Loucy (cell line): ENCODE measurements at regions not wholly inside any gene's neighbourhood (a gene's known extent, or its start where the extent isn't known, plus 50 kb on each side); places are given as distances from the start of the nearest gene placed in this dataset.
"Not testable (repeated sequence)": the region's sequence is repeated elsewhere in the genome, so short reads cannot be mapped to it uniquely, and the experiment has no call there.

ENCODE experiments used
- H2AFZ ChIP-seq: fragments of 200-600 bp; sonication (generic); 2 replicates; pipeline ENCODE4 v1.6.0; 2016; ENCODE audit warnings: antibody characterized with exemption, mild to moderate bottlenecking, low read length, moderate library complexity
- H3F3A ChIP-seq: fragments of 200-600 bp; 2 replicates; pipeline ENCODE4 v1.6.0; 2016; ENCODE audit warnings: antibody characterized with exemption, low read depth, mild to moderate bottlenecking
- H3K27me3 ChIP-seq: fragments of 200-600 bp; sonication (generic); 2 replicates; pipeline ENCODE4 v1.6.1; 2014; ENCODE audit warnings: low read length, mild to moderate bottlenecking; ENCODE audit not compliant: insufficient read depth, poor library complexity, severe bottlenecking
- H3K36me3 ChIP-seq: fragments of 200-600 bp; sonication (generic); 2 replicates; pipeline ENCODE4 v1.6.1; 2016; ENCODE audit warnings: low read length; ENCODE audit not compliant: insufficient read depth
- H3K4me1 ChIP-seq: fragments of 200-600 bp; sonication (generic); 2 replicates; pipeline ENCODE4 v1.5.1; 2014; ENCODE audit warnings: low read length, mild to moderate bottlenecking; ENCODE audit not compliant: insufficient read depth, poor library complexity, severe bottlenecking
- H3K4me2 ChIP-seq: fragments of 200-600 bp; sonication (generic); 2 replicates; pipeline ENCODE4 v1.6.0; 2014; ENCODE audit warnings: antibody characterized with exemption, low read length, low read depth, mild to moderate bottlenecking; ENCODE audit not compliant: poor library complexity, severe bottlenecking
- H3K4me3 ChIP-seq: fragments of 200-600 bp; sonication (generic); 2 replicates; pipeline ENCODE4 v1.5.1; 2014; ENCODE audit warnings: low read length, mild to moderate bottlenecking, mixed read lengths; ENCODE audit not compliant: poor library complexity, severe bottlenecking
- H3K79me2 ChIP-seq: fragments of 200-600 bp; sonication (generic); 2 replicates; pipeline ENCODE4 v1.6.1; 2014; ENCODE audit warnings: low read length; ENCODE audit not compliant: insufficient read depth
- H3K9ac ChIP-seq: fragments of 200-600 bp; sonication (generic); 2 replicates; pipeline ENCODE4 v1.6.0; 2014; ENCODE audit warnings: mild to moderate bottlenecking, low read depth, low read length, moderate library complexity; ENCODE audit not compliant: poor library complexity, severe bottlenecking
- H3K9me2 ChIP-seq: fragments of 200-600 bp; sonication (generic); replicated peaks from 2 replicates; pipeline ENCODE4 v1.6.1; 2016; ENCODE audit warnings: low read depth, low read length, mixed read lengths
- H3K9me3 ChIP-seq: fragments of 200-600 bp; sonication (generic); 2 replicates; pipeline ENCODE4 v1.6.1; 2014; ENCODE audit warnings: mild to moderate bottlenecking, antibody characterized with exemption, low read length, low read depth; ENCODE audit not compliant: insufficient read depth
- H4K20me1 ChIP-seq: fragments of 200-600 bp; sonication (generic); 2 replicates; pipeline ENCODE4 v1.6.0; 2014; ENCODE audit warnings: antibody characterized with exemption, low read length, mild to moderate bottlenecking; ENCODE audit not compliant: insufficient read depth, poor library complexity, severe bottlenecking
- CTCF ChIP-seq: fragments of 200-600 bp; sonication (generic); conservative IDR thresholded peaks from 2 replicates; pipeline ENCODE4 v1.5.1; 2014; ENCODE audit warnings: mild to moderate bottlenecking, antibody characterized with exemption, low read length
- EZH2phosphoT487 ChIP-seq: fragments of 200-600 bp; IDR thresholded peaks from 2 replicates; pipeline ENCODE4 v1.6.1; 2018; ENCODE audit warnings: antibody characterized with exemption, mild to moderate bottlenecking, moderate library complexity, borderline replicate concordance

- Histone ChIP-seq H3K4me1 (no peaks in the 10 kb centered on the region), H3K36me3 (no peaks in the 10 kb centered on the region)
Observed at GRCh38 chr5:154702477-154702876, 52.7 kb upstream of the LARP1 start.

GRCh38 chr5:154701725-154702124 is 53.5 kb upstream of the LARP1 start:
- H3K4me3 ChIP-seq, H3K4me1 ChIP-seq, H3K9me2 ChIP-seq, H4K20me1 ChIP-seq, H3K79me2 ChIP-seq, H3K36me3 ChIP-seq, H3K9ac ChIP-seq, H3K4me2 ChIP-seq, H3K9me3 ChIP-seq, H2AFZ ChIP-seq, H3F3A ChIP-seq, H3K27me3 ChIP-seq: not testable (repeated sequence)

More at GRCh38 chr5:154702477-154702876, 52.7 kb upstream of the LARP1 start:
- H2AFZ ChIP-seq, result no peak overlapping the region
- no peaks in the 10 kb centered on the region for H3K9me3 ChIP-seq
- no peaks in the 10 kb centered on the region for H3K9me2 ChIP-seq
- no peaks in the 10 kb centered on the region for H3K79me2 ChIP-seq
- H3K27me3 ChIP-seq, result no peaks in the 10 kb centered on the region
- H3K4me3 ChIP-seq, result no peak overlapping the region
- no peaks in the 10 kb centered on the region for H4K20me1 ChIP-seq
- H3K4me2 ChIP-seq, result no peak overlapping the region
- H3K9ac ChIP-seq, result no peak overlapping the region
- H3F3A ChIP-seq, result no peaks in the 10 kb centered on the region
- TF ChIP-seq EZH2phosphoT487, result no peak
- no peak for TF ChIP-seq CTCF

GRCh38 chr5:154701181-154701580 is 54.0 kb upstream of the LARP1 start:
- no peaks in the 10 kb centered on the region for H3K36me3 ChIP-seq
- no peaks in the 10 kb centered on the region for H3K79me2 ChIP-seq
- H3K4me3 ChIP-seq, result no peak overlapping the region
- H3K9me3 ChIP-seq, result no peaks in the 10 kb centered on the region
- H3K27me3 ChIP-seq, result no peaks in the 10 kb centered on the region
- H3K9ac ChIP-seq, result no peak overlapping the region
- H3K4me2 ChIP-seq, result no peak overlapping the region
- no peaks in the 10 kb centered on the region for H3K4me1 ChIP-seq
- TF ChIP-seq EZH2phosphoT487 (no peak), CTCF (no peak)
- H4K20me1 ChIP-seq, result no peaks in the 10 kb centered on the region
- no peak overlapping the region for H2AFZ ChIP-seq
- no peaks in the 10 kb centered on the region for H3F3A ChIP-seq
- H3K9me2 ChIP-seq, result no peaks in the 10 kb centered on the region

GRCh38 chr5:154700289-154700928 is 54.8 kb upstream of the LARP1 start:
- H3K9me2 ChIP-seq, H3K27me3 ChIP-seq, H3K4me3 ChIP-seq, H4K20me1 ChIP-seq, H3K36me3 ChIP-seq, H3K4me2 ChIP-seq, H2AFZ ChIP-seq, H3K79me2 ChIP-seq, H3K4me1 ChIP-seq, H3K9ac ChIP-seq, H3K9me3 ChIP-seq, H3F3A ChIP-seq: not testable (repeated sequence)
